Uterus (tissue), 2 donors: ENCODE measurements at regions not wholly inside any gene's neighbourhood (a gene's known extent, or its start where the extent isn't known, plus 50 kb on each side); places are given as distances from the start of the nearest gene placed in this dataset.

Source experiments
- CTCF ChIP-seq, 4 experiments: fragments of 200-600 bp in 2 of 4; fragments of 450-650 bp in 2 of 4; sonication (generic) in 2 of 4; IDR thresholded peaks; one replicate each; pipeline ENCODE4 v1.5.1; 2016 to 2019; ENCODE audit warnings: antibody characterized with exemption in 4 of 4, mild to moderate bottlenecking in 2 of 4, moderate library complexity in 1 of 4
- POLR2A ChIP-seq, 2 donors: fragments of 450-650 bp; IDR thresholded peaks; one replicate each; pipeline ENCODE4 v1.6.1; 2016; ENCODE audit warnings: antibody characterized with exemption in 2 of 2, mild to moderate bottlenecking in 1 of 2, moderate library complexity in 1 of 2

GRCh38 chr10:118839348-118839747 lies 84.6 kb upstream of the CACUL1 start:
- TF ChIP-seq CTCF (IDR thresholded peaks at IDR 0.05) (no peak), POLR2A (IDR thresholded peaks at IDR 0.05) (no peak)
